PFSK-1 (cell line): ENCODE measurements at regions not wholly inside any gene's neighbourhood (a gene's known extent, or its start where the extent isn't known, plus 50 kb on each side); places are given as distances from the start of the nearest gene placed in this dataset.

Experiments used
- FOXP2 ChIP-seq: optimal IDR thresholded peaks from 2 replicates; pipeline ENCODE3; 2011; ENCODE audit warnings: borderline replicate concordance, control low read depth, inconsistent platforms; ENCODE audit not compliant: insufficient read depth; ENCODE audit errors: extremely low read length, extremely low read depth
- POLR2AphosphoS5 ChIP-seq: IDR thresholded peaks from 2 replicates; pipeline ENCODE4 v1.6.1; 2012; ENCODE audit warnings: low read depth, mild to moderate bottlenecking, control low read depth, low read length, moderate library complexity
- REST ChIP-seq, 2 experiments: IDR thresholded peaks; 2 replicates each; pipeline versions ENCODE4 v1.6.1 to v1.8.0; 2011 to 2012; ENCODE audit warnings: low read depth in 2 of 2, low read length in 2 of 2, control low read depth in 1 of 2, inconsistent platforms in 1 of 2, mild to moderate bottlenecking in 1 of 2, moderate library complexity in 1 of 2; ENCODE audit not compliant: insufficient read depth in 1 of 2
- SIN3A ChIP-seq: IDR thresholded peaks from 2 replicates; pipeline ENCODE4 v1.6.1; 2012; ENCODE audit warnings: mild to moderate bottlenecking, low read length, moderate library complexity, borderline replicate concordance; ENCODE audit not compliant: insufficient read depth
- TAF1 ChIP-seq: IDR thresholded peaks from 2 replicates; pipeline ENCODE4 v1.6.1; 2012; ENCODE audit warnings: low read length, control low read depth, borderline replicate concordance; ENCODE audit not compliant: insufficient read depth

- TF ChIP-seq POLR2AphosphoS5 (no peak), SIN3A (no peak), TAF1 (no peak), FOXP2 (no peak), REST (IDR thresholded peaks at IDR 0.05; ENCODE audit: insufficient read depth in 1 of 2, low read depth in 2 of 2, low read length in 2 of 2) (no peak)
Measured at GRCh38 chr22:49663823-49664222, 163.8 kb downstream of the BRD1 start.

DNA sequence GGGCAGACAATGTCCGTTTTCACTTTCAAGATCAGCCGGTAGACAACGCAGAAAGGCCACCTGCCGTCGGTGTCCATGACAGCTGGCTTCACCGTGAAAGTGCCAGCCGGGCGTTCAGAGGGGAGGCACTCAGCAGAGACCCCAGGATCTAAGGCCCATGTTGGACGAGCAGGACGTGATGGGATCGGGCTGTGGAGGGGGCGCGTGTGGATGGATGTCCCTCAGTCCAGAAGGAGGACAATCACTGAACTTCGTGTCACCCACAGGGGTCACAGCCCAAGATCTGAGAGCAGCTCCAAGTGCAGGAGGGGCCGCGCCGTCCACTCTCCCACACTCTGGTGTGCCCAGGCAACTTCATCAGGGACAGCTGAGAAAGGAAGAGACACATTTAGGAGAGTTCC is 164.4 kb downstream of the BRD1 start:
- no peak for TF ChIP-seq TAF1
- no peak for TF ChIP-seq POLR2AphosphoS5
- no peak for TF ChIP-seq REST (IDR thresholded peaks at IDR 0.05; ENCODE audit: insufficient read depth in 1 of 2, low read depth in 2 of 2, low read length in 2 of 2)
- no peak for TF ChIP-seq SIN3A
- TF ChIP-seq FOXP2, result no peak

GRCh38 chr22:49662681-49663080 is 165.0 kb downstream of the BRD1 start:
- TF ChIP-seq FOXP2, result no peak
- no peak for TF ChIP-seq POLR2AphosphoS5
- TF ChIP-seq REST (IDR thresholded peaks at IDR 0.05; ENCODE audit: insufficient read depth in 1 of 2, low read depth in 2 of 2, low read length in 2 of 2), result no peak
- no peak for TF ChIP-seq SIN3A
- no peak for TF ChIP-seq TAF1

GRCh38 chr22:49660794-49661781 is 166.6 kb downstream of the BRD1 start:
- no peak for TF ChIP-seq REST (IDR thresholded peaks at IDR 0.05; ENCODE audit: insufficient read depth in 1 of 2, low read depth in 2 of 2, low read length in 2 of 2)
- TF ChIP-seq SIN3A, result no peak
- TF ChIP-seq POLR2AphosphoS5, result no peak
- no peak for TF ChIP-seq FOXP2
- TF ChIP-seq TAF1, result no peak
